ENCODE measurements at regions not wholly inside any gene's neighbourhood (a gene's known extent, or its start where the extent isn't known, plus 50 kb on each side); places are given as distances from the start of the nearest gene placed in this dataset.

GRCh38 chr4:141469392-141469791, 167.0 kb upstream of the IL15 start:
- TF ChIP-seq POLR2AphosphoS5 (IDR thresholded peaks at IDR 0.05) (no peak), CTCF (IDR thresholded peaks at IDR 0.05) (no peak), POLR2A (IDR thresholded peaks at IDR 0.05) (no peak)
